8988T (cell line): ENCODE measurements at regions not wholly inside any gene's neighbourhood (a gene's known extent, or its start where the extent isn't known, plus 50 kb on each side); places are given as distances from the start of the nearest gene placed in this dataset.

Experiments used
- DNase-seq: peaks from one replicate; pipeline ENCODE4 v3.0.0; 2011

DNA sequence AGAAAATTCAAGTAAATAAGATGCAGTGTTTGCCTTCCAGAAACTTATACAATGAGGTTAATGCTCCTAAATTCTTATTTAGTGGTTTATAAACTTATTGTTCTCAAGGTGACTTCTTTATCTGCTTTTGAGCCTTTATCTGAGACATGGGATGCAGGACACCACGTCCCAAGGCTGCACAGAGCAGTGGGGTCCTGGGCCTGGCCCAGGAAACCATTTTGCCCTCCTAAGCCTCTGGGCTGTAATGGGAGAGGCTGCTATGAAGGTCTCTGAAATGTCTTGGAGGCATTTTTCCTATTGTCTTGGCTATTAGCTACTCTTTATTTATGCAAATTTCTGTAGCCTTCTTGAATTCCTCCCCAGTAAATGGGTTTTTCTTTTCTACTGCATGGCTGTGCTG is 652.6 kb upstream of the SETBP1 start:
- no peak for DNase-seq

DNA sequence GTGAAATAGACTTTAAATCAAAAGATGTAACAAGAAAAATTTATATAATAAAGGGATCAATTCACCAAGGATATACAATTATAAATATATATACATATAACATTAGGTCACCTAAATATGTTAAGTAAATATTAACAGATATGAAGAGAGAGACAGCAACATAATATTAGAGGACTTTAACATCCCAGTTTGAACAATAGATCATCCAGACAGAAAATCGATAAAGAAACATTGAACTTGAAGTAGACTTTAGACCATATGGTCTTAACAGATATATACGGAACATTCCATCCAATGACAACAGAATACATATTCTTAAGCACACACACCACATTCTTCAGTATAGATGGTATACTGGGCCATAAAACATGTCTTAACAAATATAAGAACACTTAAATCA is 649.6 kb upstream of the SETBP1 start:
- DNase-seq = no peak

- no peak for DNase-seq
These were observed 647.5 kb upstream of the SETBP1 start for GRCh38 chr18:44033144-44033701.

DNA sequence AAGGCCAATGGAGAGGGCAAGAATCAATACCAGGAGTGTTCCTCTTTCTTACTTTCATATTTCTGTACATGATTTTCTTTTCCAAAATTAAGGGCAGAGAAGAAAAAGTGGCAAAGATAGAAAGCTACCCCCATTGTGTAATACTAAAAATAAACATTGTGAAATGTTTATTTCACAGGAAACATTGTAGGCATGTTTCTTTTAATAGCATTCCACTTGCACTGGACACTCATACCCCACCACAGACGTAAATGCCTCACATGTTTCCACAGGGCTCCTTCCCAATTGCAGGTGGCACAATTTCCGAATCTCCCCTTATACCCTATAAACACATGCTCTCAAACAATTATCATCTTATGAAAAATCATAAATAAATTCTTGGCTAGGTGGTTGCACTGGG is 645.1 kb upstream of the SETBP1 start:
- DNase-seq = no peak

GRCh38 chr18:44036501-44036900 is 644.2 kb upstream of the SETBP1 start:
- no peak for DNase-seq

DNA sequence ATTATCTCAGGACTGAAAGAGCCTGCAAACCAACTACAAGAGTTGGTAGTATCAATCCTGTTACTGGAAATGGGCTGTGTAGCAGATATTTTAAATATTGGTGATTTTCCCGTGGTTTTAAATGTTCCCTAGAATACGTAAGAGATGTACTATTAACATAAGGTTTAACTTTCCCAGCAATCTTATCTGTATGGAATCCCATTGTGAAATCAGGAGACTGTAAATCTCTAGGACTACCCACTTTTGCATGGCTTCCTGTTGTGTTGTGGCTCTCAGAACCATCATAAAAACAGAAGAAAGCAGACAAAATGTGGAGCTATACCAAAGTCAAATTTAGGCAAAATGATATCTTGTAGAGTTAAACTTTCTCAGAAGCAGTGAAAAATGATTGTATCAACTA is 641.5 kb upstream of the SETBP1 start:
- DNase-seq = no peak

DNA sequence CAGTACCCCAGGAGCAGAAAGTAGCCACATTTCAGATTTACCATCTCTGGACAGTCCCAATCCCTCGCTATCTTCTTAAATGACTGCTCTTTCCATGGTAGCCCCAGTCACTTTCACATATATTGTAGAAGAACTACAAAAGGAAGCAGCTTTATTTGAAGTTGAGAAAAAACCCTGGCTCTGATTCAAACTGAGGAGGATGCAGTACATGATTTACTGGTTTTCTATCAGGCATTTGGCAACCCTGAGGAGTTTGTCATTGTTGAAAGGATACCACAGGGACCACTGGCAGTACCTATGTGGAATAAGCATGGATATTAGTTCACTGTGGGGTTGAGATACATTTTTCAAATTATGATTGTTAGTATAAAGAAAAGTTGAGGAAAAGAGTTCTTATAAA is 640.9 kb upstream of the SETBP1 start:
- DNase-seq = no peak

GRCh38 chr18:44041553-44041952 is 639.1 kb upstream of the SETBP1 start:
- DNase-seq = no peak

GRCh38 chr18:44041961-44042360 is 638.7 kb upstream of the SETBP1 start:
- no peak for DNase-seq

DNA sequence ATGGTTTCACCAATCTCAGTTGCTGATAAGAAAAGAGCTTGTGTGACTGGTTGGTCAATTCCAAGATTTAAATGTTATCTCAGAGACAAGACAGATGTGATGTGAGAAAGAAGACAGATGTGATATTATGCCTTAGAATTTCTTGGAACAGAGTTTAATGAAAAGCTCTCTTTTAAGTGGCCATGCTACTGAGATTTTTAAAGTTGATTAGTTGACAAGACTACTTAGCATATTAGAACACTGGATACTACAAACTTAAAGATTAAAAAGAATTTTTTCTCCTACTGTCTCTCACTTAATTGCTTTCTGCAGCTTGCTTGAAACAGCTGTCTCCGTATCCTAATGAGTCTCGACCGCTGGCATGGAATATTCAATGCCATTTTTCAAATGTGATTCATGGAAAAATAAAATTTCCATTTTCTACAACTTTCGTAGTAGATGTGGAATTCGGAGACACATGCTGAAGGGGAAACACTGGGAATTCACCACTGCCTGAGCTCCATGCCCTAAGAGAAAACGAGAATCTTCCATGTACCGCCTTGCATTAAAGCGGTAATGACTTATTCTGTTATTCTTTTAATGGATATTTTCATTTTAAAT is 634.2 kb upstream of the SETBP1 start:
- no peak for DNase-seq

- no peak for DNase-seq
These were observed 633.1 kb upstream of the SETBP1 start for GRCh38 chr18:44047585-44047984.

GRCh38 chr18:44048435-44048834 is 632.3 kb upstream of the SETBP1 start:
- DNase-seq = no peak

DNA sequence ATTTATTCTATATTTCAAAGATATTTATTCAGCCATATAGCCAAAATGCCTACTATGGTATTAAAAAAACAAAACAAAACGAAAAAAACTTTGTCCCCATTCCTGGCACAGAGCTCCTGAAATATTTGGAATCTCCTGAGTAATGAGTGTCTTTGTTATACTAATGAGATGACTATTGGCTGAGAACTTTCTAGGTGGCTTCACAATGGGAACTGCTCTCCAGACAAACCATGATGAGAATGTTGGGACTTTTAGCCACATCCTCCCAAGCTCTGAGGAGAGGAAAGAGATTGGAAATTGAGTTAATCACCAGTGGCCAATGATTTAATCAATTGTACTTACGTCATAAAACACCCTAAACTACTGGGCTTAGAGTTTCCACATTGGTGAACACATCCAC is 631.8 kb upstream of the SETBP1 start:
- DNase-seq = no peak

DNA sequence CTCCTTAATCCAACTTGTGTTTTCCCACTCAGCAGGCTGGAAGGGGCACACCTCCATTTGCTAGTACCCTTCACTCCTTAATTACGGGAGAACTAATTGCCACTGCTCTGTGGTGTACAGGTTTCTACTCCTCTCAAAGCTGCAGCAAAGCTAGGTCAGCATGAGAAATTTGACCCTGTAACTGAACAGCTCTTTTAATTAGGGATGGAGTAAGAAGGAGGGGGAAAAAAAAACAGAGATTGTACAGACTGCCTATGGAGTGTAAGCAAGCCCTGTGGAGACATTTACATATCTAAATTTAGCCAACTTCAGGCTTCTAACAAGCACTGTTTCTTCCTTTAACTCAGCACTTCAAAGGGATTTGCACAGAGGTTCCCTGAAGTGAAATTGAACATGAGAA is 629.7 kb upstream of the SETBP1 start:
- DNase-seq = no peak

GRCh38 chr18:44054514-44054913 is 626.2 kb upstream of the SETBP1 start:
- no peak for DNase-seq

- DNase-seq = no peak
These were observed 620.5 kb upstream of the SETBP1 start for GRCh38 chr18:44060197-44060596.

GRCh38 chr18:44061438-44061837 is 619.2 kb upstream of the SETBP1 start:
- DNase-seq = no peak

DNA sequence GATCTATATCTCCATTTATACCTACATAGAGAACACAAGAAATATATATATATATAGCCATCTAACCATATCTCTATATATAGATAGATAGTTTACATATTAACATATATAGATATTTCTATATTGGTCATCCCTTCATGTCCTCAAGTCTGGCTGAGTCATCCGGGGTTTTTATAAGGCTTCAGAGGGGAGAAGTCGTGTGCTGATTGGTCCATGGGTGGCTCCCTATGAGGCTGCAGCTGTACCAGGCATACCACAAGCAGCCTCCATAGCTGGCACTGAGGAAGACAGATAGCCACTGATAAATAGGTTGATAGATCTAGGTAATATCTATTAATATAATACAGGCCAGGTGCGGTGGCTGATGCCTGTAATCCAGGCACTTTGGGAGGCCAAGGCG is 618.3 kb upstream of the SETBP1 start:
- DNase-seq = no peak

DNA sequence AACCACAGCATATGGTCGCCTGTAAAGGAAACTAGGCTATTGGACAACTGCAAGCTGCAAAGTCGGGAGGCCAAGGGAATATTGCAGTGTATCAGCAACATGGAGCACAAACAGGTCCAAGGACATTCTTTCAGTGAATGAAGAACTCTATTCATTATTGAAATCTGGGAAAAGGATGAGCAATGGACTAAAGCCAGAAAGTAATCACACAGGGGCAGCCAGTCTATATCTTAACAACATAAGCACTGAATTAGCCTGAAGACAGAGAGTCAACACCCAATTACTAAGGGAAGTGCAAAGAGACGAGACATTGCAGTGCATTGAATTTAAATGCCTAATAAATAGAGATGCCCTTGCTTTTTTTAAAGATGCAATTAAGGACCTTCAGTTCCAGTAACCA is 615.5 kb upstream of the SETBP1 start:
- no peak for DNase-seq

- DNase-seq = no peak
These were observed 614.1 kb upstream of the SETBP1 start for GRCh38 chr18:44066541-44066940.

DNA sequence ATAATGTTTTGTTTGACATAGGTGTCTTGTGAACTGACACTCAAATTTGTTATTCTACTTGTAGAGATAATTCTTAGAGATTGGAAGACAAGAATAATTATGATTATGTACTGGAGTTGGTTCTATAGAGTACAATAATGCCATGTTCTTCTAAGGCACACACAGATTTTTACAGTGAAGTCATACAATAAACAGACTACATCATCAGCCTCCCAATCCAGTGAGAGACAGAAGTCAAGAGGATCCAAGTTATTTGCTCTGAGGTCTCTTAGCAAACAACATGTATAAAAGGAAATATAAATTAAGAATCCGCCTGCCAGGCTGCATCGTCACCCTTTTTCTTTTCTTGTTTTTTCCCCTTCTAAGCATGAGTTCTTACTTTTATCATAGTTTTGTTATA is 613.5 kb upstream of the SETBP1 start:
- DNase-seq = no peak

DNA sequence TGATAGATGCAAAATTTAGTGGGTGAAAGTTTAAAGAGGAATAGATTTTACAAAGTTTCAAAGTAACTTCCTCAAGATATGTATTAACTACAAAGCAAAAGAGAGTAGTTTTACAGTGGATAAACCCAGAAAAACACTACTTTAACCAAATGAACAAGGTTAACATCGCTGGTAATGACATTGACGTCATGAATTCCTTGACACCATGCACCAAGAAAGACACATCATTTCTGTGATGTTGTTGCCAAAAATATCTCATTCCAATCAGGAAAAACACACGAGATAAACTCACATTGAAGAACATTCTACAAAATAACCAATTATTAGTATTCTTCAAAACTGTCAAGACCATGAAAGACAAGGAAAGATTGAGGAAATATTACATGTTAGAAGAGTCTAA is 605.6 kb upstream of the SETBP1 start:
- no peak for DNase-seq

DNA sequence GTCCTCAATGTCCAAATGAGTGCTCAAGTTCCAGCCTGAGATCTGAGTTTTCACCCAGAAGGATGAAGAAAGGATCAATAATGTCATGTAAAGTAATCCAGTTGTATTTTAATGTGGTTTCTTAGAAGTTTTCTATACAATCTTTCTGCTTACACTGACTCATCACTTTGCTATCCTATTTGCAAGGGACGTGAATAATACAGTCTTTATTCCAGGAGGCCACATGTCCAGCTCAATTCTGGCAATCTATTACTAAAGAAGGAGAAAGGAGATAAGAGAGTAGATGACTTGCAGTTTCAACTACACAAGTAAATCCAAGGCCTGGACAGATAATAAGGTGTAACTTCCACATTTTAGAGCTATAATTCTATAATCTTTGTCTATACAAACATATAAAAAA is 601.1 kb upstream of the SETBP1 start:
- no peak for DNase-seq

DNA sequence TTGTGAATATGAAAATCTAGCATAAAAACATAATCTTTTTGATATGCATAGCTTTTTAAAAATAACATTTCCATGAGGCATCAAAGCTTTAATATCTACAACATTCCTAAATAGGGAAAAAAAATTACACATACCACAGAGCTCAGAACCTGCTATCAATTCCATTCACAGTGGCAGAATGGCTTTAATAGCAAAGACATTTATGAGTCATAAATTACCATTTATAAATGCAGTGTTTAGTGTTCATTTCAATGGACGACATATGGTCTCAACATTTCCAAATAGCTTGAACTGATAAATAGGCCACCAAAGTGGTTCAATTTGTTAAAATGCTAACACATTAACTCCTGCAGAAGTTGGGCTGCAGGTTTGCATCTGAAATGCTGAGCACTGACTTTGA is 600.6 kb upstream of the SETBP1 start:
- DNase-seq = no peak

DNA sequence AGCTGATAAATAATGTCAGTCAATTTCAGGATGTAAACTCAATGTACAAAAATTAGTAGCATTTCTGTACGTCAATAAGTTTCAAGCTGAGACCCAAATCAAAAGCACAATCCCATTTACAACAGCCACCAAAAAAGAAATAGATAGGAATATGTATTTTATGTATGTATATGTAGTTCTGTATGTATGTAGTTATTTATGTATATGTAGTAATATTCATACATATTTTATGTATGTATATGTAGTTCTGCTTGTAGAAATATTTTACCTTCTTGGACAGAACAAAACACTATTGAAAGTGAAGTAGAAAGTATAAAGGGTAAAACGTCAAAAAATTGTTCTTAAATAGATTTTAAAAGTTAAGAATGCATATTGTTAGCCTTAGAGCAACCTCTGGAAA is 591.0 kb upstream of the SETBP1 start:
- no peak for DNase-seq

- DNase-seq = no peak
These were observed 590.2 kb upstream of the SETBP1 start for GRCh38 chr18:44090453-44090852.
